Thoracic aorta (tissue), 2 donors: ENCODE measurements at regions not wholly inside any gene's neighbourhood (a gene's known extent, or its start where the extent isn't known, plus 50 kb on each side); places are given as distances from the start of the nearest gene placed in this dataset.
"Not testable (repeated sequence)": the region's sequence is repeated elsewhere in the genome, so short reads cannot be mapped to it uniquely, and the experiment has no call there.

Source experiments
- ATAC-seq: fragments of 150-250 bp; one replicate; pipeline ENCODE4 v1.8.0; 2017; ENCODE audit warnings: low read depth; ENCODE audit not compliant: insufficient number of reproducible peaks, low FRiP score
- DNase-seq: peaks from one replicate; pipeline ENCODE4 v3.0.0-alpha.2; 2020; ENCODE audit warnings: low spot score
- H3K27ac ChIP-seq, 2 donors: fragments of 200-600 bp; sonication (generic); 1 replicate in 1 of 2; 2 replicates in 1 of 2; pipeline ENCODE4 v1.5.1; 2016; ENCODE audit warnings: mild to moderate bottlenecking in 2 of 2, moderate library complexity in 2 of 2
- H3K27me3 ChIP-seq: fragments of 200-600 bp; sonication (generic); replicated peaks from 2 replicates; pipeline ENCODE4 v1.6.0; 2016; ENCODE audit warnings: mild to moderate bottlenecking; ENCODE audit not compliant: insufficient read depth
- H3K36me3 ChIP-seq: fragments of 200-600 bp; sonication (generic); one replicate; pipeline ENCODE4 v1.5.1; 2016
- H3K4me1 ChIP-seq, 2 donors: fragments of 200-600 bp; sonication (generic); 1 replicate in 1 of 2; 2 replicates in 1 of 2; pipeline versions ENCODE4 v1.5.1 to v1.6.0; 2016; ENCODE audit warnings: low read depth in 2 of 2, mild to moderate bottlenecking in 1 of 2; ENCODE audit not compliant: control insufficient read depth in 1 of 2
- H3K4me3 ChIP-seq: fragments of 200-600 bp; sonication (generic); 2 replicates; pipeline ENCODE4 v1.5.1; 2016; ENCODE audit warnings: mild to moderate bottlenecking
- H3K9me3 ChIP-seq: fragments of 200-600 bp; sonication (generic); 2 replicates; pipeline ENCODE4 v1.5.1; 2016
- CTCF ChIP-seq: fragments of 200-600 bp; sonication (generic); IDR thresholded peaks from one replicate; pipeline ENCODE4 v1.5.1; 2019; ENCODE audit warnings: antibody characterized with exemption

GRCh38 chr16:59635674-59636073, 901.6 kb upstream of the GOT2 start:
- H3K4me1 ChIP-seq, result no peaks in the 10 kb centered on the region
- TF ChIP-seq CTCF, result no peak
- H3K4me3 ChIP-seq, result no peak overlapping the region
- H3K9me3 ChIP-seq, result no peaks in the 10 kb centered on the region
- ATAC-seq (no peak), DNase-seq (no peak)
- no peak overlapping the region for H3K27ac ChIP-seq
- H3K27me3 ChIP-seq, result no peaks in the 10 kb centered on the region
- no peaks in the 10 kb centered on the region for H3K36me3 ChIP-seq

GRCh38 chr16:59634951-59635350, 900.8 kb upstream of the GOT2 start:
- Histone ChIP-seq H3K27ac (no peak overlapping the region), H3K4me3 (no peak overlapping the region), H3K36me3 (no peaks in the 10 kb centered on the region), H3K4me1 (no peaks in the 10 kb centered on the region), H3K9me3 (no peaks in the 10 kb centered on the region), H3K27me3 (no peaks in the 10 kb centered on the region)
- no peak for DNase-seq
- ATAC-seq, result no peak
- no peak for TF ChIP-seq CTCF

GRCh38 chr16:59634004-59634579, 900.0 kb upstream of the GOT2 start:
- Histone ChIP-seq H3K36me3 (no peaks in the 10 kb centered on the region), H3K4me3 (no peak overlapping the region), H3K27me3 (no peaks in the 10 kb centered on the region), H3K4me1 (no peaks in the 10 kb centered on the region), H3K27ac (no peak overlapping the region), H3K9me3 (no peaks in the 10 kb centered on the region)
- no peak for TF ChIP-seq CTCF
- no peak for ATAC-seq
- DNase-seq, result no peak

- Histone ChIP-seq H3K4me3 (no peak overlapping the region), H3K4me1 (no peaks in the 10 kb centered on the region), H3K9me3 (no peaks in the 10 kb centered on the region), H3K27me3 (no peaks in the 10 kb centered on the region), H3K27ac (no peak overlapping the region), H3K36me3 (no peaks in the 10 kb centered on the region)
- ATAC-seq (no peak), DNase-seq (no peak)
- no peak for TF ChIP-seq CTCF
Observed at GRCh38 chr16:59632276-59632855, 898.2 kb upstream of the GOT2 start.

- not testable (repeated sequence) for H3K4me1 ChIP-seq, H3K9me3 ChIP-seq, H3K27ac ChIP-seq, H3K27me3 ChIP-seq, H3K36me3 ChIP-seq, H3K4me3 ChIP-seq, DNase-seq, ATAC-seq
Observed at GRCh38 chr16:59624381-59624780, 890.3 kb upstream of the GOT2 start.
